ENCODE measurements at regions not wholly inside any gene's neighbourhood (a gene's known extent, or its start where the extent isn't known, plus 50 kb on each side); places are given as distances from the start of the nearest gene placed in this dataset.

DNA sequence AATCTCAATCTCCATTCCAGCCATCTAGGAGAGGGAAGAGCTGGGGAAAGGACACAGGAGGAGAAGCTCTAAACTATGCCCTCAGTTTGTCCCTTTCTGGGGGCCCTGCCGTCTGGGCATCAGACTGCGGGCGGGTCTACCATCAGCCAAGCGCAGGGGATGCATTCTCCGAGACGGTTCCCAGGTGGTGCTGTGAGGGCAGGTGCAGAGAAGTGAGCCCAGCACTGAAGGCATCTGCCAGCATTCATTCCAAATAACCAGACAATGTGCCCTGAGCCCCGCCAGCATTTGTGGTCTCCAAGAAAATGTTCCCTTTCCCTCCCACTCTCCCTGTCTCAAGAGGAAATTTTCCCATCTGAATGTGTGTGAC, 265.7 kb downstream of the XXYLT1 start:
- no peak overlapping the region for H3K4me3 ChIP-seq (ENCODE audit: low read depth, low read length)
- DNase-seq (ENCODE audit: low read depth), result no peak
- no peak for TF ChIP-seq CTCF (IDR thresholded peaks at IDR 0.05; ENCODE audit: insufficient read depth, low read depth, low read length)

DNA sequence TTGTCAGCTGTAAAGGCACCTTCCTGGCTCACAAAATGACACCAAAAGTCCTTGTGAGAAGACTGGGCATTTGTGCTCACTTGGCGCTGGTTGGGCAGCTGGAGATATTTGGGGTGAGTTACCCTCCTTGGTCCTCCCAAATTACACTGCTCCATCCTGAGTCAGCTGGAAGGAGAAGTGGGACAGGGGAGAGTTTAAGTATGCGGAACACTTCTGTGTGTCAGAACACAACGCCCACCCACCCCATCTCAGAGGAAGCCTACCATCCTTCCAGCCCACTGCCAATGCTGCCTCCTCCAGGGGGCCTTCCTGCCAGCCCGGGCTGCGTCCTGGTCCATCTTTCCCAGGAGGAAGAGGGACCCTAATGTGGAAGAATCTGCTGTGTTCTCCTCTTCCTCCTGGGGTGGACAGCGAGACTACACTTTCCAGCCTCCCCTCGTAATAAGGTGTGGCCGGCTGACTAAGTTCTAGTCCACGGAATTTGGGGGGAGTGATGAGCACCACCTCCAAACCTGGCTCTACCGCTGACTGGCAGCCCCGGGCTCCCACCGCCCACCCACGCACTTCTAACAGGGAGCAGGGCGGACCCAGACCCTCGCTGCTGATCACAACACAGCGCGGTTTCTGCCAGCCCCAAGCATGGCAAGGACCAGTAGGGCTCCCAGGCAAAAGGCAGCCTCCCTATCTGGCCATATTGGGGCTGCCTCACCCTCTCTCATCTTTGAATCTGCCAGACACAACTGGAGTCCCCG, 265.0 kb downstream of the XXYLT1 start:
- TF ChIP-seq CTCF (IDR thresholded peaks at IDR 0.05; ENCODE audit: insufficient read depth, low read depth, low read length), result no peak
- DNase-seq (ENCODE audit: low read depth), result no peak
- no peak overlapping the region for H3K4me3 ChIP-seq (ENCODE audit: low read depth, low read length)

GRCh38 chr3:195007151-195007550, 263.8 kb downstream of the XXYLT1 start:
- no peak for TF ChIP-seq CTCF (IDR thresholded peaks at IDR 0.05; ENCODE audit: insufficient read depth, low read depth, low read length)
- H3K4me3 ChIP-seq (ENCODE audit: low read depth, low read length), result no peak overlapping the region
- DNase-seq (ENCODE audit: low read depth), result no peak

GRCh38 chr3:195007766-195008165, 263.2 kb downstream of the XXYLT1 start:
- no peak overlapping the region for H3K4me3 ChIP-seq (ENCODE audit: low read depth, low read length)
- TF ChIP-seq CTCF (IDR thresholded peaks at IDR 0.05; ENCODE audit: insufficient read depth, low read depth, low read length), result no peak
- DNase-seq (ENCODE audit: low read depth), result no peak

DNA sequence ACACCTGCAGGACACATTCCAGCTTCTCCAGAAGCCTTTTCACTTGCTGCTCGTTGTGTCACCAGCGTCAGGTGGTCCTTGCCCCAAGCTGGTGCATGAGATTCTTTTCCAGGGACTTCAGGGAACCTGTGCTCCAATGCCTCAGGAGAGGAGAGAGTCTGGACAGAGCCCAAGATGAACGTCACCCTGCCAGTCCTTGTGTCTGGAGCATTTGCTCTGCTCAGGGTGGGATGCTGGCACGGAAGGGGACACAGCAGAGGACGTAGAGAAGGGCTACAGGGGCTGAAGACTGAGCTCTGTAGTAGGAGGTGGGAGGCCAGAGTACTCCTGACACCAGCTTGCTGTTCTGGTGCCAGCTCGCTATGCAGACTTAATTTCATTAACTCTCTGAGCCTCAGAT, 262.1 kb downstream of the XXYLT1 start:
- no peak for TF ChIP-seq CTCF (IDR thresholded peaks at IDR 0.05; ENCODE audit: insufficient read depth, low read depth, low read length)
- no peak overlapping the region for H3K4me3 ChIP-seq (ENCODE audit: low read depth, low read length)
- no peak for DNase-seq (ENCODE audit: low read depth)

DNA sequence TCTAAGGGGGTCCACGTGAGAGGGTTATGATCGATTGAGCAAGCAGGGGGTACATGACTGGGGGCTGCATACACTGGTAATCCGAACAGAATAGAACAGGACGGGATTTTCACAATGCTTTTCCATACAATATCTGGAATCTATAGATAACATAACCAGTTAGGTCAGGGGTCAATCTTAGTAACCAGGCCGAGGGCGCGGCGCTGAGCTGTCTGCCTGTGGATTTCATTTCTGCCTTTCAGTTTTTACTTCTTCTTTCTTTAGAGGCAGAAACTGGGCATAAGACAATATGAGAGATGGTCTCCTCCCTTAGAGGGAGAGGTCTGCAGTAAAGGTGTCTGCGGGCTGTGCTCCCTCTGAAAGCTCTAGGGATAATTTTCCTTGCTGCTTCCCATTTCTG, 261.3 kb downstream of the XXYLT1 start:
- no peak overlapping the region for H3K4me3 ChIP-seq (ENCODE audit: low read depth, low read length)
- TF ChIP-seq CTCF (IDR thresholded peaks at IDR 0.05; ENCODE audit: insufficient read depth, low read depth, low read length), result no peak
- no peak for DNase-seq (ENCODE audit: low read depth)

DNA sequence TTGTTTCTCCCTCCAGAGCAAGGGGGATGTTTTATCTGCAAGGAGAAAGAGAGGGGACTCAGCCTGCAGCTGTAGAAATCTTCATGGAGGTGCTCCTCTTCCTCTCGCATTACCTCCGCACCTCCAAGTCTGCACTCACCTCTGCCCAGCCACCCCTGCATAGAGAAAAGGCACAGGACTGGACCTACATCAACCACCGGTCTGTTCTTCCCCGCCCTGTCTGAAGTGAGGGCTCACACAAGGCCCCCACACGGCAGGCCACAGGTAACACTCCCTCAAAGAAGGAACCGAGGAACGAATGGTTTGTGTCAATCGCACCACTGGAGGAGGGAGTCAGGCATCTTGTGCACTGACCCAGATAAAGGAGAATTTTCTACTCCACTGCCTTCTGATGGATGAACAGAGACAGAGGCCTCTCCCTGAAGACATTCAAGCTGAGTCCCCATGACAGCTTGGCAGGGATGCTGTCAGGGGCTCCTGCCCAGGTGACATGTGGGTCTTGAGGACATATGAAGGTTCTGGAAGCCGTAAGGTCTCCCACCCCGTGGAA, 260.3 kb downstream of the XXYLT1 start:
- no peak for TF ChIP-seq CTCF (IDR thresholded peaks at IDR 0.05; ENCODE audit: insufficient read depth, low read depth, low read length)
- no peak for DNase-seq (ENCODE audit: low read depth)

More for the DNA sequence above, 260.3 kb downstream of the XXYLT1 start:
- H3K4me3 ChIP-seq (ENCODE audit: low read depth, low read length), result no peak overlapping the region
